ENCODE measurements at regions not wholly inside any gene's neighbourhood (a gene's known extent, or its start where the extent isn't known, plus 50 kb on each side); places are given as distances from the start of the nearest gene placed in this dataset.
"Not testable (repeated sequence)": the region's sequence is repeated elsewhere in the genome, so short reads cannot be mapped to it uniquely, and the experiment has no call there.

DNA sequence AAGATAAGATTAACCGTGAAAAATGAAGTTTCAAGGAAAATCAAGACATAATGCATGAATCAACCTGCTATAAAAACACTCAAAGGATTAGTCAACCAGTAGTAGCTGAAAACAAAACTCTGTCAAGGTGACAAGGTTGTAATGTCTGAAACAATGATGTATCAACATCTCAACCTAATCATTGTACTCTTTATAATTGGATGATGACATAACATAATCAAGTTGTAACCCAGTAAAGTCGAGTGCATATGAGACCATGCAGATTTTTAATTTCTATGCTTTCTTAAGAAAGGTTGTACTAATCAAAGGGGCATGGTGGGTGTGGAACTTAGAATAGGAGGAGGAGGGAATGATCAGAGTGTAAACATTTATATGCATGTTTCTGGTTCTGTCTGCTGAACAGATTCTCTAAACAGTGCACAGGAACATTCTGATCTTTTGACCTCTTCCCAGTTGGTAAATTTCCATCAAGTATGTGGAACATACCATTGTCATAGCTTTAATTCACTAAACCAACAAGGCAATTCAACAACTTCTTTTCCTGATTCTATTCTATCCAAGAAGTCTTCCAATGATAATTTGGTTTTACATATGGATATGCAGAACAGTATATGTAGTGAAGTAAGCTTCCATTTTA lies 253.7 kb downstream of the TTC6 start:
- no peak for DNase-seq

DNA sequence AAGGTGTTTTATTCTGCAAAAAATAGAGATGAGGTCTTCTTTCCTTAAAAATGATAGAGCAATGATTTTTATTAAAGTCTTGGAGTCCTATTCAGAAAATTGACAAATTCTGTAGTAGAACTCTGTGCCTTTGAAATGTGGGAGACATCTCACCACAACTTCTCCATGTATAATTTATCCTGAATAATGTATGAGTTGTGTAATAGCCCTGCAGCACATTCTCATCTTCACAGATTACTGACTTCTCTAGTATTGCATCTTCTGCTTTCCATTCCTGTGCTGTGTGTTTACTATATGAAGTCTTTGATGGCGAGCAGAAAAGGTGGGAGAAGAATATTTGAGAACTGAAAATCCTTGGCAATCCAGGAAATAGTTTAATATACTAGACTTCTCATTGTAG lies 255.6 kb downstream of the TTC6 start:
- DNase-seq: no peak

DNA sequence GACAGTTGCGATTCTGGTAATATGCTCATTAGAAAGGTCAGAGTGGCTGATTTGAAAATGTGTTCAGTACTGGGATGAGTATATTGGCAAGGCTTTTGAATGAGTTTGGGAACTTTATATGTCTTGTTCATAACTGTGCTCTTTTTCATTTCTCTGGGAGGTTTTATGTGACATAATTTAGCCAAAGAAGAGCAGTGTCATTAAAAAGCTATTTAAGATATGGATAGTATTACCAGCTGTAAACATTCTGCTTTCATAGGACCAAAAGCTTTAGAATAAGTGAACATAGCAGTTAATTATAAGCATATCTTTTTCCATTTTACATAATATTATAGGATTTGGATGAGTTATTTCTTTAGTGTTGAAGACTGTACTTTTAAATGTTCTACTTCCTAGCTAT lies 260.4 kb downstream of the TTC6 start:
- no peak for DNase-seq

DNA sequence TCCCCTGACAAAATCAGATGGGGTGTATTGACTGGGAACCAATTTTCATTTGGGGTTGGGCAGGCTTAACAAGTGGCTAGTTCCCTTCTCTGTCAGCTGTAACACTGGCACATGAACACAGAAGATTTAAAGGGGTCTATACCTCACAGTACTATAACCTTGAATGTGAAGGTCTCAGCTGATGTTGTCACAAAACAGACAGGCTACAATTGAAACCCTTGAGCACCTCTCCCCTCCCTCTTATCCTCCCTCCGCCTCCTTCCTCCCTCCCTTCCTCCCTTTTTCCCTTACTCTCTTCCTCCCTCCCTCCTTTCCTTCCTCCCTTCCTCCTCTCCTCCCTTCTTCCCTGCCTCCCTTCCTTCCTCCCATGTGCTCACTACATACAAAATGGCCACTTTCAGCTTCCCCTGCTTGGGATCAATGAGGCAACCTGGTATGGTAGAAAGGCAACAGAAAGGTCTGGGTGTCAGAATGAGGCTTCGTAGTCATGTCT lies 262.4 kb downstream of the TTC6 start:
- DNase-seq: no peak

DNA sequence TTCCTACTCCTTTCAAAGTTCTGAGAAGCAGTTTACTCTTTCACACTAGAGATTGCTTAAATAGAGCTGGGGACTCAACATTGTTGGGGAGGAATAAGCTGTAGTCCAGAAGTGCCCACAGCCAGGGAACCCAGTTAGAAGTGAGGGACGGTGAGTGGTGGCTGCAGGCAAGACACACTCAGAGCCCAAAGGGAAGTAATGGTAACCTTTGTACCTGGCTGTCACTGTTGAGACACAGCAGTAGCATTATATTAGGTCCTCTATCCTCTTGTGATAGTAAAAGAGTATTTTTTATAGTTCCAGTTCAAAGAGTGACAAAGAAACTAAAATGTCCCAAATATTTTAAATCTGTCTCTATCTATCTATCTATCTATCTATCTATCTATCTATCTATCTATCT lies 263.3 kb downstream of the TTC6 start:
- no peak for DNase-seq

DNA sequence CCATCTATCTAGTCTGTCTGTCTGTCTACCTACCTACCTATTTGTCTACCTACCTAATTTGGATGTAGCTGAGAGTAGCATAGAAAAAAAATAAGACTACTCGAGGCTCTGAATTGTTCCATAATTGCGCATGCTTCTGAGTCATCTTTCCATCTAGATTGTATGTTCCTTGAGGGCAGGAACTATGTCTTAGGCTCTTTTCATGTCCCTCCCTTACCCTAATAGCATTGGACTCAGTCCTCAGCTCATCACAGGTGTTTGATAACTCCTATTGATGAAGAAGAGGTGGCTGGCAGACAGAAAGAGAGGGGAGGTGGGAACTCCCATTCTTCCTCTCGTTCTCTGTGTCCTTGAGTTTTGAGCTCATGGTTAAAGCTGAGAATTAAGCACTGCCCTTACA lies 263.7 kb downstream of the TTC6 start:
- no peak for DNase-seq

DNA sequence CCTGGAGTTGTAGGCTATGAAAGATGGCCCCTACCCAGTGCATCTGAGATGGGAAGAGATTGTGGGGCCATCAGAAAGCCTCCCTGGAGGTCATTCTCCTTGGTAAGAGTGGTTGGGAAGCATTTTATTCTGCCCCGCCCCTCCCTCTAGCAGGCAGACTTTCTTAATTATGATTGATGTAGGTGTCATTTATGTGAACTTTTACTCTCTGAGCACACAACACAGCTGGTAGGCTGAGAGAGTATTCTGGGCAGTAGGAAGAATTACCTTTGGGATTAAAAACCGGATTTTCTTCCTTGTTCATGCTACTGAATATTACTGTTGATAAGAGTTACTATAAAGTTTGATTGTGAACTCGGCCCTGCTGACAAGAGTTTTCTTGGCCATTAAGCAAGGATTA lies 266.8 kb downstream of the TTC6 start:
- DNase-seq: no peak

DNA sequence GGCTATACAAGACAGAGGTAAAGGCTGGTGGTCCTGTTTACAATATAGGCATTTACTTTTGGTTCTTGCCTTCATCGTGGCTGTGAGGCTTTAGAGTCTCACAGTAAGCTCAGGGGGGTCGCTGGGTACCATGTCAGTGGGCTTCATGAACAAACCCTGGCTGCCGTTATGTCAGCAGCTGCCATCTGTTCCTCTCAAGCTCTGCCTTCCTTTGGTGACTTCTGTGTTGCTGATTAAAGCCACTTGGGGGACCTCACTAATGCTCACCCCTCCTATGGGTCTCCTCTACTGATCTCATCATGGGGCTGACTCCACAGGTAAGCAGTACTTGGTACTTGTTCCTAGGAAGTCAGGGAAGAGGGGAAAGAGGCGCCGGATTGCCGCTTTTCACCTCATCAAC lies 268.7 kb downstream of the TTC6 start:
- DNase-seq: no peak

DNA sequence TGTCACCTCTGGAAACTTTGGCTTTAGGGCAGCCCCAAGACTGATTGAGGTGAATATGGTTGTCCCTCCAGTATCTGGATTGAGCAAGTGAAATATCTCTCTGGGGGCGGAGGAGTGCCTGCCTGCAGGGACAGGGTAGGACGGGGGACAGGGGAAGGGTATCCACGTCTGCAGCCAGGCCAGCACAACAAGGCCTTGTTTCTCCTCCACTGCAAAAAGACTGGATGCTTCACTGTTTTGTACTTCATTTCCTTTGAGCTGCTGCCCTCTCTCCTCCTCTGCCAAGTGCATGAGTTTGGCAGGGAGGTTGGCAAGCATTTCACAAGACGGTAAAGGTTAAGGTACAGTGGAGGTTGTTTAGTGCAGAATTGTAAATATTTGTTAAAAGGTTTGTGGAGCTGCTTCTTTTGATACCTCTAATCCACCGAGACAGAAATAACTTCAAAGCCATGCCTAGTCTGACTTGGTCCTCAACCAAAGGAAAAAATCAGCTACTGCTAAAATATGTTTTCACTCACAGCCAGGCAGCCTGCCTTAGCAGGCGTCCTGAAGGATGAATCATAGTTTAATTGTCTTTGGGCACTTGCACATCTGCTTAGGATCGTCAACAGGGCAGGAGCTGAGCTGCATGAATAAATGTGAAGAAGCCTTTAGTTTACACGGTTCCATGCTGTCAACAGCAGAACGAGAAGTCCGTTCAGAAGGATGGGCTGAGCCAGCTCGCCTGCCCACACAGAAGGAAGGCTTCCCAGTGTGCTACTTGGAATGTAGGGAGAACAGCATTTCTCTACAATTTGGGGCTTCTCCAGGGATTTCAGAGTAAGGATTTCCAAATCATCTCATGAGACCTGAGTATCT lies 269.7 kb downstream of the TTC6 start:
- DNase-seq: no peak

DNA sequence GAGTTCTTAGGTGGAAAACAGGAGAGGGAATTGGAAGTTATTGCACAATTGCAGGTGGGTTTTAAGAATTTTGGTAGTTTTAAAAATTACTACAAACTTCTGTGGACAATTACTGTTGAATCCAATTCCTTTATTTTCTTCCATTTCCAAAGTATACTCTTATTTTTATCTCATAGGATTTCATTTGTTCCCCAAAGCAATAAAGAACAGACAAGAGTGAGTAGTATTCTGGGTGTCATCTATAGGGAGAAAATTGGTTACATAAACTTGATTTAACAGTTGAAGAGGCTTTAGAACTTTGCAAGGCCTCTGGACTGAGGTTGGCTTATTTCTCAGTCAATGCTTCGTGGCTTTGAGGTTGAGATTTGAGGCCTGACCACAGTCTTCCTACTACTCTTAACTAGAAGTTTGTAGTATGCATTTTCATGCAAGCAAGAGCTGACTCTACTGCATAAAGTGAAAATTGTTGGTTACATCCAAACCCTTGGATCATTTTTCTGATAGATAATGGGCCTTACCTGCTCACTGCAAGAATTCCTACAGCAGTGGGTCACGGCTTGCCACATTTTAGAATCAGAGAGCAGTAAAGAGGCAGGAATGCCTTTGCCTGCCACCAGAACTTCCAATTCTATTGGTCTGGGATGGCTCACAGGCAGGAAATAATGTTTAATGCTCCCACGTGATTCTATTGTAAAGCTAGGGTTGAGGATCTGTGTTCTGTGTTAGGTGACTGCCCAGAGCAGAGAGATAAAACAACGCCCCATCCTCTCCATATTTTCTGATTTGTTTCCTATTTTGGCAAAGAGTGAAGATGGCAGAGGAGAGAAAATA lies 270.5 kb downstream of the TTC6 start:
- no peak for DNase-seq

DNA sequence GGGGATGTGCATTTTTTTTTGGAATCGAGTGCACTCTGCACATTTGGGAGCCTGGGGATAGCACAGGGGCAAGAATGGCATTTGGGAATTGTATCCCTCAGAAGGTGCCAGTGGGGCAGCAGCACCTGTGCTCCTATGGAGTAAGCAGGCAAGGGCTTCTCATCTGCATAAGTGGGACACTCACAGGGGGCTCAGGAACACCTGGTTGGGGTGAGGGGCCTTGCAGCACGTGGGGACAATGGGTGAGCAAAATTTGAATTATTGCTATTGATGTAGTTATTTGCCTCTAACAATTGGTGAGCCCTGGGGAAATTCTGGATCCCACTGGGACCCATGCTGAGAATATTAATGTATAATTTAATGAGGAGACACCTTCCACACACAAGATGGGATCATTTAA lies 274.2 kb downstream of the TTC6 start:
- no peak for DNase-seq

DNA sequence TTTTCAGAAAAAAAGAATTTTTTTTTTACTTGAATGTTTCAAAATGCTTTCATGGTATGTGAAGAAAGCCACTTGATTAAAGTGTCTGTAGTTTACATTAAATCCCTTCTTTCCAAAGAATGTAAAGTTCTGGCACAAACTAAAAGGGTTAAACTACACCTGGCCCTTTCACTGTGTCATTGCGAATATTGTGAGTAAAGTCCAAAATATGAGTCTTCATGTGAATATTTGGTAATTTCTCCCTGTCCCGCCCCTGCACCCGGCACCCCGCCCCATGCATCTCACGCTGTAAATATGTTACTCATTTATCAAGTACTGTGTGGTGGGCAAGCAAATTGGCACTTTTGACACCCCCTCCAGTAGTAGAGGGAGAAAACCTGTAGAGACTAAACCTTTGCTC lies 274.7 kb downstream of the TTC6 start:
- no peak for DNase-seq

DNA sequence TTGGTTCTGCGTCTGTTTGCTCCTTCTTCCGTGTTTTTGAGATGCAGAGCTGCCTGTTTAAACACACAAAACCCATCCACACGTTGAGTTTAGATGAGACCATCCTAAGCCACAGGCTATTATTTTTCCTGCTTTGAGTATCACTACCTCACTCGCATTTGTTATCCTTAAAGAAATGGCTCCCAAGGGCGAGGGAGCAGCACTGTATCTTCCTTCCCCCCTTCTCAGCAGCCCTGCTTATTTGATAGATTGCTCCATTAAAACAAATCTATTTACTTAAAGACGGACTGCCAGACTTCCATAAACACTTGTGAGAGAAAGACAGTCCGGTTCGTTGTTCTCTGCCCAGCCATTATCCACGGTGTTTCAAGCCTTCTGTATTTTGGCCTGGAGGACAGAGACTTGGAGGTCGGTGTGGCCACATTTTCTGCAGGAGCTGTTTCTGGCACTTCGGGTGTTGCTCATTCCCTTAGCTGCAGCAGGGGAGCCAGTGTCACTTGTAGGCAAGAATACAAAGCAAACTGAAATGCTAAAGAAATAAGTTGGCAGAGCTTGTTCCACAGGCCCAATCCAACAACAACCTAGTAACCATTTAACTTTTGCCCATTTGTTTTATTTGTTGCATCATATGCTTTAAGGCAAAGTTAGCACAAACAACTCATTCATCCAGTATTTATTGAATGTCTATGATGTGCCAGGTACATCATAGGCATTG lies 275.4 kb downstream of the TTC6 start:
- DNase-seq: no peak

DNA sequence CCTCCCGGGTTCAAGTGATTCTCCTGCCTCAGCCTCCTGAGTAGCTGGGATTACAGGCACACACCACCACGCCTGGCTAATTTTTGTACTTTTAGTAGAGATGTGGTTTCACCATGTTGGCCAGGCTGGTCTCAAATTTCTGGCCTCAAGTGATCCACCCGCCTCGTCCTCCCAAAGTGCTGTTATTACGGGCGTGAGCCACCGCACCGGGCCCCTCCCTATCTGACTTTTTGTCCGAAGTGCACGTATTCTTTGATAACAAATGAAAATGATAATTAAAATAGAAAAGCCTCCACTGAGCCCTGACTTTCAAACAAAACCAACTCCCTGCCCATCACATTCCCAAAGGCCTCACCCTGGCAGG lies 278.6 kb downstream of the TTC6 start:
- not testable (repeated sequence) for DNase-seq

DNA sequence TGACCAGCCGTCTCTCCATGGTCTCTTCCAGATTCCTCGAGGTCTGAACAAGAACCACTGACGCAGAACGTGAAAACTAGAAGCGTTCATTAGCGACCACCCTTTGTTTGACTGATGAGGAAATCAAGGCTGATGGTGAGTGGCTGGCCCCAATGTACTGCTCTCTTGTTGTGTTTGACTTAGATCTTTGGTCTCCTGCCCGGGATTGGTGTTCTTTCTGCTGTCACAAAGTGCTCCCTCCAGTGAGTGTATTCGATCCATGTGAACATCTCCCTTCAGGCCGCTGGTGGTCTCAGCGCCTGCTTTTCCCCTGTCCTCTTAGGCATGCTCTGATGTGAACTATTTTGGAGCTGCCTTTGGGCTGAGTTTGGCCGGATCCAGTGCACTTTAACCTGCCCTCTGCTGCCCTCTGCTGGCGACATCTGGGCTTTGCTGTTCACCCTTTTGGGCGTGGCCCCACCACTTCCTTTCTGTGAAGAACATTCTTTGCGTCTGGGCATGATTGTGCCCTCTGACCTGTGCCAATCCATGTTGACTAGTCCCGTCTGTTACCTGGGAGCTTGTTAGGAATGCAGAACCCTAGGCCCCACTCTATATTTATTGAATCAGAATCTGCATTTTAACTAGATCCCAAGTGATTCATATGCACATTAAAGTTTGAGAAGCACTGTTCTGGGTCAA lies 279.1 kb downstream of the TTC6 start:
- DNase-seq: peak; percentile 85

DNA sequence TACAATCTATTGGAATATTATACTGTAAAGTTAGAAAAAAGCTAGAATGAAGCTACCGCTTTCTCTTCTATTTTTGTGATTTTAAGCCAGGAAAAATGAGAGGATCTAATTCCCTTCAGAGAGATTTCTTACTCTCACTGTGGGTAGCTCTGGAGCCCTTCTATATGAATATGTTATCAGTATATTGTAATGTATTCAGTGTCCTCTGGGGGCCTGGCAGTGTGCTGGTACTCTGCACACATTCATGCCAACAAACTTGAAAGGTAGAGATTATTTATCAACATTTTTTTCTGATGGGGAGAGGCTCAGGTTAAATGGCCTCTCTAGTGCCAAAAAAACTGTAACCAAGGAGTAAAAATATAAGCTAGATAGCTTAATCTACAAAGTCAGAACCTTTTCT lies 292.8 kb downstream of the TTC6 start:
- DNase-seq: no peak

DNA sequence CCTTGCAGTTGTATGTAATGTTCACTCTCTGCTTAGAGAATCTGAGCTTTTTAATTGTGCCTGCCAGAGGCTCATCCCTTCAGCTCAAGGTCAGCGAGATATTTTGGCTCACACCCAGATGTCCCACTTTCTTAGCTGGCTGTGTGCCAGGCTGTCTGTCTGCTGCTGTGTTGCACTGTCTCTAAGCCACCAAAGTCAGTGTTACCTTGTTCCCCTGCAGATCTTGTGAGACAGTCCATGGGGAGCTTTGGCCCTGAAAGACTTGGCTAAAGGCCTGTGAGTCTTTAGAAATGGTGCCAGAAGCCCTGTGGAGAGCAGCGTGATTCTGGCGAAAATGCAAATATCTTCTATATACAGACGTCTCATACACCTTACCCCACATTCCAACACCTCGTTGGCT lies 293.7 kb downstream of the TTC6 start:
- DNase-seq: no peak

DNA sequence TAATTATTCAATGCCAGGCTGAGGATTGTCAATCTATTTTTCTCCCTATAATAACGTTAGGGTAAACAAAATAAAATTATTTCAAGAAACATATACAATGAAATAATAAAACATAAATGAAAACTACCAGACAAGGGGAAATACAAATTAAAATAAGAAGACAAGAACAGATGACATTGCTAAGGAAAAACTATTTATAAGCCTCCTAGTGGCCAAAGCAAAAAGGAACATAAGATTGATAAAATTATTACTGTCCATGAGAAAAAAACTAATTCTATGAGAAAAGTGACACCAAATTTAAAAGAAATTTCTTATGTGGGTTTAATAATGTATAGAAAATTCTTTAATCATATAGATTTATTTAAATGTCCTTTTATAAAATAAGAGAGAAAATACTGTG lies 294.7 kb downstream of the TTC6 start:
- DNase-seq: no peak

DNA sequence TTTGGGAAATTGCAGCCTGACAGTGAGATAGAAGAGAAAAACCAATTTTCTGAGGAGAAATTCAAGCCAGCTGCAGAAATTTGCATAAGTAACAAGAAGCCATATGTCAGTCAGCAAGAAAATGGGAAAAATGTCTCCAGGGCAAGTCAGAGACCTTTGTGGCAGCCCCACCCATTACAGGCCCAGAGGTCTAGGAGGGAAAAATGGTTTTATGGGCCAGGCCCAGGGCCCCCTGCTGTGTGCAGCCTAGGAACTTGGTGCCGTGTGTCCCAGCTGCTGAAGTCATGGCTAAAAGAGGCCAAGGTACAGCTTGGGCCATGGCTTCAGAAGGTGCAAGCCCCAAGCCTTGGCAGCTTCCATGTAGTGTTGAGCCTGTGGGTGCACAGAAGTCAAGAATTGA lies 296.1 kb downstream of the TTC6 start:
- DNase-seq: not testable (repeated sequence)

DNA sequence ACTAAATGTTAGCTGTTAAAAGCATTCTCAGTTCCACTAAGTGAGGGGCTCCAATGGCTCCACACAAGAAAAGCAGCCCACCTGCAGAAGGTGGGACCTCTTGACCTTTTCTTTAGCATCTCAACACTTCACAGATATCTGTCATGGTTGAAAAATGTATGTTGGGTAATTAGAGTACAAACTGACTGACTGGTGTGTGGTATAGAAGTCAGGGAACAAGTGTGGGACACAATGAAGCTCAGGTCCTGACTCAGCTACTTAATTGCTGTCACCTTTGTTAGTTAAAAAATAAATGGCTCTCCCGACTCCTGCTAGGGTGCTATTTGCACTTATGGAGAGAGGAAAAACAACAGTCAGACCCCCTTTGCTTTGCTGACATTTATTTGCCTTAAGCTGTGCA lies 299.0 kb downstream of the TTC6 start:
- DNase-seq: no peak

DNA sequence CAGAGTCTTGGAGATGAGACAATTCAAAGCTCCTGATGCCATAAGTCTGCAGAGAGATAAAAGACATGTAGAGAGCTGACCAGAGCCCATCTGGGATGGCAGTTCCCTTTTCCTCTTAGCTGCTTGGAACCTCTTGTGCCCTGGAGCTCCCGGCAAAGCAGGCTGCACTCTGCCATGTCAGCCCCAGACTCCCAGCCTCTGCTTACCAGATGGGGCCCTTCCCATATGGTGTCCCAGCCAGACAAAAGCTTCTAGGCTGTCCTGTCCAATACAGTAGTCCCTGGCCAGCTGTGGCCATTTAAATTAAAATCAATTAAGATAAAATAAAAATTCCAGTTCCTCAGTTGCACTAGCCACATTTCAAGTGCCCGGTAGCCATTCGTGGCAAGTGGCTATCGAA lies 303.9 kb downstream of the TTC6 start:
- no peak for DNase-seq

DNA sequence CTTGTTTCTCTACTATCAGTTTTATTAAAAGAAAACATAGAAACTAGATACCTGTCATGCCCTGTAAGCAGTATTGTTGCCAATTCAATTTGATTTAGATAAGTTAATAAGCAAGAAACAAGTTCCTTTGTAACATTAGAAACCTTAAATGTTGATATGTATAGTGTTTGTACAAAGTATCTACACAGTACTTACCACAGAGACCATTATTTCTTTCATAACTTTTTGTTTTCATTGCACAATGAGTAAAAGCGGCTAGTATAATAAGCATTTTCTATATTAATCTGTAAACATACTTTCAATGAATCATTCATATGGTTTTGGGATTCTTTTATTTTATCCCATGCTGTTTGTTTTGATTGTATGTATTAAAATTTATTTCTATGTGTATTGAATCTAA lies 305.1 kb downstream of the TTC6 start:
- DNase-seq: no peak

DNA sequence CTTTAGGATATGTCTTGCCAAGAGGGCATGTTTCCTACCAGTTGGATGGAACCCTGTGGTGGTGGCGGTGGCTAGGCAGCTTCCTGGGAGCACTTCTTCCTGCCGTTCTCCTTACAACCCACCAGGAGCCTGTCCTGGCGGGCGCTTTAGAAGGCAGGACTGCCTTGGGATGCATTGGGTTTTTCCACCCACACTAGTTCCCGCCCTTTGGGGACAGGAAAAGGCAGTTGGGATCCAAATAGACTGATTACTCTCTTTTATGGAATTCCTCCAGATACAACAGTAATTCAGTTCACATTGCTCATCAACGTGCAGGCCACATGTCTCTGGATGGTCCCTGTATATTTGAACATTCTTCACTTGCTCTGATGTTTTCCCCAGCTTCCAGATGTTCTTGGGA lies 305.7 kb upstream of the SSTR1 start:
- no peak for DNase-seq

All from activated CD4-positive, CD25-positive, alpha-beta regulatory T cell treated with anti-CD3 and anti-CD28 coated beads, Interleukin-2, amount 50 U/mL, for 72 hours (primary cell).